NT2/D1 (cell line): ENCODE measurements at regions not wholly inside any gene's neighbourhood (a gene's known extent, or its start where the extent isn't known, plus 50 kb on each side); places are given as distances from the start of the nearest gene placed in this dataset.

Experiments
- YY1 ChIP-seq: IDR thresholded peaks from 2 replicates; pipeline ENCODE4 v1.6.1; 2011; ENCODE audit not compliant: insufficient read length, insufficient read depth
- ZNF274 ChIP-seq: IDR thresholded peaks from 2 replicates; pipeline ENCODE4 v1.6.1; 2011; ENCODE audit warnings: mild to moderate bottlenecking, low read depth, low read length

GRCh38 chr5:82664732-82665131 lies 386.6 kb upstream of the RPS23 start:
- TF ChIP-seq ZNF274 (no peak), YY1 (no peak)
